Progenitor cell of endocrine pancreas (in vitro differentiated cells): ENCODE measurements at regions not wholly inside any gene's neighbourhood (a gene's known extent, or its start where the extent isn't known, plus 50 kb on each side); places are given as distances from the start of the nearest gene placed in this dataset.
"Not testable (repeated sequence)": the region's sequence is repeated elsewhere in the genome, so short reads cannot be mapped to it uniquely, and the experiment has no call there.

ENCODE experiments used
- DNase-seq: peaks from one replicate; pipeline ENCODE4 v3.0.0; 2021; ENCODE audit warnings: low spot score; ENCODE audit not compliant: unreplicated experiment
- H3K27ac Mint-ChIP-seq: 2 replicates; pipeline ENCODE4 v1.8.0; 2021; ENCODE audit warnings: mild to moderate bottlenecking, moderate library complexity, mixed read lengths
- H3K27me3 Mint-ChIP-seq: 2 replicates; pipeline ENCODE4 v1.8.0; 2021; ENCODE audit warnings: mixed read lengths
- H3K36me3 Mint-ChIP-seq: 2 replicates; pipeline ENCODE4 v1.8.0; 2022; ENCODE audit warnings: mixed read lengths; ENCODE audit not compliant: insufficient read depth
- H3K4me1 Mint-ChIP-seq: 2 replicates; pipeline ENCODE4 v1.8.0; 2021; ENCODE audit warnings: low read depth, mixed read lengths
- H3K4me3 Mint-ChIP-seq: 2 replicates; pipeline ENCODE4 v1.8.0; 2021; ENCODE audit warnings: low read depth, mild to moderate bottlenecking, moderate library complexity, mixed read lengths
- H3K9me3 Mint-ChIP-seq: 2 replicates; pipeline ENCODE4 v1.8.0; 2021; ENCODE audit warnings: low read depth, mixed read lengths
- CTCF ChIP-seq: fragments of 200-600 bp; sonication (generic); IDR thresholded peaks from one replicate; pipeline ENCODE4 v1.5.0; 2021; ENCODE audit warnings: antibody characterized with exemption, mild to moderate bottlenecking; ENCODE audit not compliant: unreplicated experiment

- peaks cover 9% of the 10 kb centered on the region for H3K9me3 Mint-ChIP-seq
- H3K36me3 Mint-ChIP-seq: no peaks in the 10 kb centered on the region
- no peak for TF ChIP-seq CTCF
- no peak for DNase-seq
- no peak overlapping the region for H3K27ac Mint-ChIP-seq
- H3K4me3 Mint-ChIP-seq: no peak overlapping the region
- H3K4me1 Mint-ChIP-seq: peaks cover 2% of the 10 kb centered on the region
- H3K27me3 Mint-ChIP-seq: no peaks in the 10 kb centered on the region
Measured at GRCh38 chr1:194860248-194861201, 1674.1 kb upstream of the B3GALT2 start.

- not testable (repeated sequence) for H3K36me3 Mint-ChIP-seq, DNase-seq, H3K27me3 Mint-ChIP-seq, H3K27ac Mint-ChIP-seq, H3K4me3 Mint-ChIP-seq, H3K4me1 Mint-ChIP-seq, H3K9me3 Mint-ChIP-seq
Measured at GRCh38 chr1:194859481-194860154, 1673.2 kb upstream of the B3GALT2 start.

GRCh38 chr1:194858811-194859480, 1672.5 kb upstream of the B3GALT2 start:
- not testable (repeated sequence) for H3K36me3 Mint-ChIP-seq, DNase-seq, H3K27ac Mint-ChIP-seq, H3K4me3 Mint-ChIP-seq, H3K4me1 Mint-ChIP-seq, H3K27me3 Mint-ChIP-seq
- H3K9me3 Mint-ChIP-seq: peaks cover 13% of the 10 kb centered on the region

GRCh38 chr1:194857413-194857812, 1671.0 kb upstream of the B3GALT2 start:
- Mint-ChIP-seq H3K4me1 (no peaks in the 10 kb centered on the region), H3K9me3 (peaks cover 13% of the 10 kb centered on the region), H3K36me3 (no peaks in the 10 kb centered on the region), H3K27ac (no peak overlapping the region), H3K27me3 (no peaks in the 10 kb centered on the region), H3K4me3 (no peak overlapping the region)
- DNase-seq: no peak
- TF ChIP-seq CTCF: no peak

- no peak for DNase-seq
- no peak for TF ChIP-seq CTCF
- no peaks in the 10 kb centered on the region for H3K36me3 Mint-ChIP-seq
- no peak overlapping the region for H3K27ac Mint-ChIP-seq
- H3K27me3 Mint-ChIP-seq: no peaks in the 10 kb centered on the region
- no peaks in the 10 kb centered on the region for H3K4me1 Mint-ChIP-seq
- H3K9me3 Mint-ChIP-seq: no peaks in the 10 kb centered on the region
- H3K4me3 Mint-ChIP-seq: no peak overlapping the region
Measured at GRCh38 chr1:194848846-194849245, 1662.4 kb upstream of the B3GALT2 start.

GRCh38 chr1:194846488-194846887, 1660.1 kb upstream of the B3GALT2 start:
- Mint-ChIP-seq H3K27me3 (no peaks in the 10 kb centered on the region), H3K27ac (no peak overlapping the region), H3K36me3 (no peaks in the 10 kb centered on the region), H3K9me3 (no peaks in the 10 kb centered on the region), H3K4me3 (no peak overlapping the region), H3K4me1 (peaks cover 2% of the 10 kb centered on the region)
- DNase-seq: no peak
- TF ChIP-seq CTCF: no peak
